ENCODE measurements at regions not wholly inside any gene's neighbourhood (a gene's known extent, or its start where the extent isn't known, plus 50 kb on each side); places are given as distances from the start of the nearest gene placed in this dataset.

- no peak for DNase-seq (ENCODE audit: low read depth)
- TF ChIP-seq, protein P1, sequence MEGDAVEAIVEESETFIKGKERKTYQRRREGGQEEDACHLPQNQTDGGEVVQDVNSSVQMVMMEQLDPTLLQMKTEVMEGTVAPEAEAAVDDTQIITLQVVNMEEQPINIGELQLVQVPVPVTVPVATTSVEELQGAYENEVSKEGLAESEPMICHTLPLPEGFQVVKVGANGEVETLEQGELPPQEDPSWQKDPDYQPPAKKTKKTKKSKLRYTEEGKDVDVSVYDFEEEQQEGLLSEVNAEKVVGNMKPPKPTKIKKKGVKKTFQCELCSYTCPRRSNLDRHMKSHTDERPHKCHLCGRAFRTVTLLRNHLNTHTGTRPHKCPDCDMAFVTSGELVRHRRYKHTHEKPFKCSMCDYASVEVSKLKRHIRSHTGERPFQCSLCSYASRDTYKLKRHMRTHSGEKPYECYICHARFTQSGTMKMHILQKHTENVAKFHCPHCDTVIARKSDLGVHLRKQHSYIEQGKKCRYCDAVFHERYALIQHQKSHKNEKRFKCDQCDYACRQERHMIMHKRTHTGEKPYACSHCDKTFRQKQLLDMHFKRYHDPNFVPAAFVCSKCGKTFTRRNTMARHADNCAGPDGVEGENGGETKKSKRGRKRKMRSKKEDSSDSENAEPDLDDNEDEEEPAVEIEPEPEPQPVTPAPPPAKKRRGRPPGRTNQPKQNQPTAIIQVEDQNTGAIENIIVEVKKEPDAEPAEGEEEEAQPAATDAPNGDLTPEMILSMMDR (IDR thresholded peaks at IDR 0.05; ENCODE audit: low read depth, low read length, missing control alignments) = no peak
- in situ Hi-C loops (cut with HindIII; ENCODE audit: low sequenced_read_pairs) = no loop called here
- H3K4me3 ChIP-seq (ENCODE audit: low read depth, low read length) = no peak overlapping the region
These were observed 81.1 kb upstream of the ENPEP start for GRCh38 chr4:110394871-110395270.

GRCh38 chr4:110381784-110382183 lies 94.2 kb upstream of the ENPEP start:
- in situ Hi-C loops (cut with HindIII; ENCODE audit: low sequenced_read_pairs) = no loop called here
- DNase-seq (ENCODE audit: low read depth) = no peak
- H3K4me3 ChIP-seq (ENCODE audit: low read depth, low read length) = no peak overlapping the region
- TF ChIP-seq, protein P1 (IDR thresholded peaks at IDR 0.05; ENCODE audit: low read depth, low read length, missing control alignments) = no peak

DNA sequence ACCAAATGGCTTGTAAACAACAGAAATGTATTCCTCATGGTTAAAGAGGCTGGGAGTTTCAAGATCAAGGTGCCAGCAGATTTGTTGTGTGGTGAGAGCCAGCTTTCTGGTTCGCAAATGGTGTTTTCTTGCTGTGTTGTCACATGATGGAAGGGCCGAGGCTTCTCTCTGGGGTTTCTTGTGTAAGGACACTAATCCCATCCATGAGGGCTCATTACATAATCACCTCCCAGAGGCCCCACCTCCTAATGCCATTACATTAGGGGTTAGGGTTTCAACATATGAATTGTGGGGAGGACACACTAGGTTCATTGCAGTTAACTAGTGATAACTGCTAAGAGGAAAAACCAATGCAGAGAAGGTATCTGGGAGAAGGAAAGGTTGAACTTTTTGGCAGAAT lies 103.5 kb upstream of the ENPEP start:
- in situ Hi-C loops (cut with HindIII; ENCODE audit: low sequenced_read_pairs) = no loop called here
- H3K4me3 ChIP-seq (ENCODE audit: low read depth, low read length) = no peak overlapping the region
- DNase-seq (ENCODE audit: low read depth) = no peak
- TF ChIP-seq, protein P1 (IDR thresholded peaks at IDR 0.05; ENCODE audit: low read depth, low read length, missing control alignments) = no peak

GRCh38 chr4:110371016-110371770 lies 104.8 kb upstream of the ENPEP start:
- no peak for DNase-seq (ENCODE audit: low read depth)
- TF ChIP-seq, protein P1 (IDR thresholded peaks at IDR 0.05; ENCODE audit: low read depth, low read length, missing control alignments) = no peak
- in situ Hi-C loops (cut with HindIII; ENCODE audit: low sequenced_read_pairs) = no loop called here
- no peak overlapping the region for H3K4me3 ChIP-seq (ENCODE audit: low read depth, low read length)

DNA sequence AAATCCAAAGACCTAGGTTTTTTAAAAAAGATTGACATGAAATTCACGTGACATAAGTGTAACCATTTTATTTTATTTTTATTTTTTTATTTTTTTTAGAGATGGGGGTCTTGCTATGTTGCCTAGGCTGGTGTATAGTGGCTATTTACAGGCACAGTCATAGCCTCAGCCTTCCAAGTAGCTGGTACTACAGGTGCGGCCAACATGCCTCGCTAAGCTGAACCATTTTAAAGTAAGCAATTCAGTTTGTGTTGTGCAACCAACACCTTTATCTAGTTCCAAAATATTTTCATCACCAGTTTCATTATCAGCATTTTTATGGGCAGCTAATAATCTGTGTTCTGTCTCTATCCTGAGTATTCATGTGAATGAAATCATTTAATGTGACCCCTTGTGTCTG lies 107.5 kb upstream of the ENPEP start:
- TF ChIP-seq, protein P1 (IDR thresholded peaks at IDR 0.05; ENCODE audit: low read depth, low read length, missing control alignments) = no peak
- no peak overlapping the region for H3K4me3 ChIP-seq (ENCODE audit: low read depth, low read length)
- in situ Hi-C loops (cut with HindIII; ENCODE audit: low sequenced_read_pairs) = no loop called here
- no peak for DNase-seq (ENCODE audit: low read depth)

DNA sequence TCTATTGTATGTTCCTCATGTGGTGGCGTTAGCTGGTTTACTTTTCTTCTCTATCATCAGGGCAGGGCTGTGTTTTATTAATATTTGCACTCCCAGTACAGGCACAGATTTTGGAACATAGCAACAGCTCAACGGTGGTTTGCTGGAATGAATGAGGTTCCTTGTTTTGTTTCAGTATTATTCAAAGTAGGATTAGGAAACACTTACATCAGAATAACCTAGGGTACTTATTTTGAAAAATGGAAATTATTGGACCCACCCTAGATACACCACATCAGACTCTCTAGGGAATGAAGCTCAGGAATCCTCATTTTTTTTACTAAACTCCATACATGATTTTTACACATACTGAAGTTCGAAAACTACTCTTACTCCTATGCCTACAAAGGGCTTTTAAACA lies 108.8 kb upstream of the ENPEP start:
- no peak for DNase-seq (ENCODE audit: low read depth)
- in situ Hi-C loops (cut with HindIII; ENCODE audit: low sequenced_read_pairs) = no loop called here
- TF ChIP-seq, protein P1 (IDR thresholded peaks at IDR 0.05; ENCODE audit: low read depth, low read length, missing control alignments) = no peak
- no peak overlapping the region for H3K4me3 ChIP-seq (ENCODE audit: low read depth, low read length)
